ENCODE measurements at regions not wholly inside any gene's neighbourhood (a gene's known extent, or its start where the extent isn't known, plus 50 kb on each side); places are given as distances from the start of the nearest gene placed in this dataset.
"Not testable (repeated sequence)": the region's sequence is repeated elsewhere in the genome, so short reads cannot be mapped to it uniquely, and the experiment has no call there.

DNA sequence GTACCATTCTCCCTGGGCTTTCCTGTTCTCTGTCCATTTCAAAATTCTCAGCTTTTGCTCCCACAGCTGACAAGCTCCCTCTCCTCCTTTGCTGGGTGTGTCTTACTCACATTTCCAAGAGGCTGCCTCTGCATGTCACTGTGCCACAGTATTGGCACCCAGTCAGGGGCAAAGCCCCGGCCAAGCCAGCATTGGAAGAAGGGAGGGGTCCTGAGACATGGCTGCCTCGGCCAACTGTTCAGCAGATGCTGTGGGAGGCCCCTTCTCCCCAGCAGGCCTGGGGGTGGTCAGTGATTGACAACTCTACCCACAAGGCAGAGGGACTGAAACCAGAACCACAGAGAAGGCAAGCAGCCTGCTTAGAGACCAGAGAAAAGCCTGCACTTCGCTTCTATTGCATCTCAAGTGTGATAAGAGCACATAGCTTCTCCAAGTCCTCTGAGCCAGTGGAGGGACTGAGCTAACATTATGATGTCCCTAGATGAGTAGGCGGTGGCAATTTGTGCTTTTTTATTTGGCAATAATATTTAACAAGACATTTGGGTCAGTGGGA lies 294.1 kb downstream of the SIPA1L2 start:
- DNase-seq = no peak

DNA sequence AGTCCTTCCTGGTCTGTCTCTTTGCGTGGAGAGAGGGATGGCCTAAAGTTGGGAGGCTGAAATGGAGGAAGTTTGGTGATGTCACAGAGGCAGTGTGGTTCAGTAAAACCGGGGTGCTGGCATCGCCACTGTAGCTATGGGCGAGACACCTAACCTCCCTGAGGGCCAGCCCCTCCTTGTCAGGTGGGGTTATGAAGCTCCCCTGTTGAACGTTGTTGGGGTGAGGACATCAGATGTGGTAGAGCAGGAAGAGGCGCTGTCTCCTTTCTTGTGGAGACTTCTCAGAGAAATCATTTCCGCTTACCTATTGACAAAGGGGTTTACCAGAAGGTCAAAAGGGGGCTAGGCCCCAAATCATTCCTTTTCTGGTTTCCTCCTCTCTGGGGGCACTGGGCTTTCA lies 294.7 kb downstream of the SIPA1L2 start:
- no peak for DNase-seq

DNA sequence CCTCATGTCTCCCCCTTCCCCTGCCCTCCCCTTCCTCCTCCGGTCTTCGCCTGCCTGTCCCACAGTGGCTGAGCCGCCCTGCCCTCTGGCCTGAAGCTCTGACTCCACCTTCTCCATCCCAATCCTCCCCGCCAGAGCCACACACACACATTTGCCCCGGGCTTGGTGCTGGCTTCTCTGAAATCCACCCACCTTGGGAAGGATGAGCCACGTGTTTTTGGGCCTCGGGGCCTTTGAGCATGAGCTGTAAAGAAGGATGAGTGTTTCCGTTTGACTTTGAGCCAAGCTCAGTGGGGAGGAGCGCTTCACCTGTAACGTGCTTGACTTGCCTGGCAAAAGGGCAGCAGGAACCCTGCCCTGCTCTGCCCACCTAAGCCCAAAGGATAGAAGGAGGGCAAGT lies 295.1 kb downstream of the SIPA1L2 start:
- no peak for DNase-seq

DNA sequence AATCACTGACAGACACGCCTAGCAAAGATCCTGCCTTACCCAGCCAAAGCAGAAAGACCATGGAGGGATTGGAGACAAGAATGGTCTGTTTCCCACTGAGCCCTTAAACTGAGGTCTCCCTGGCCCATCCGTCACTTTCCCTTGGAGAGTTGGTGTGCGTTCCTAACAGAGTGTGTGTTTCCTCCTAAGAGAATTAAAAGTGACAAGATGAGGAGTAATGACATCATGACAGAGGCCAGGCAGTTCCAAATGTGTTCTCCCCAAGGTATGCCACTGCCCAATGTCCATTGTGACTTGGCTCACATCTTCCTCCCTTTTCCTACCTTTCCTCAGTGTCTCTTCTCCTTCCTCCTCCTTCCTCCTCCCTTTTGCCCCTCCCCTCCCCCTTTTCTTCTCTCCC lies 295.7 kb downstream of the SIPA1L2 start:
- no peak for DNase-seq

DNA sequence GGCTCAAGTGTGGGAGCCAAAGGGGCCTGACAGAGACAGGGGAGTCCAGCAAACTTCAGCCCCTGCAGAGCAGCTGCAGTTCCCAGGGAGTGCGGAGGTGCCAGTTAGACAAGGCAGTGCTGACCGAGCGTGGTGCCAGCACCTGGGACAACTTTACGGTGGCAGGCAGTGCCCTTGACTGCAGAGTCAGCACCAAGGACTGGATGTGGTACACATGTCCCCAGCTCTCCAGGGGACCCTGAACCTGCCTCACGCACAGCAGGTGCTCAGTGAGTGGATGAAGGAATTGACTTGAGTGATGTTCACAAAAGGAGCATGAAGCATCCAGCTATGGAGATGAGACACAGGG lies 296.5 kb downstream of the SIPA1L2 start:
- no peak for DNase-seq

DNA sequence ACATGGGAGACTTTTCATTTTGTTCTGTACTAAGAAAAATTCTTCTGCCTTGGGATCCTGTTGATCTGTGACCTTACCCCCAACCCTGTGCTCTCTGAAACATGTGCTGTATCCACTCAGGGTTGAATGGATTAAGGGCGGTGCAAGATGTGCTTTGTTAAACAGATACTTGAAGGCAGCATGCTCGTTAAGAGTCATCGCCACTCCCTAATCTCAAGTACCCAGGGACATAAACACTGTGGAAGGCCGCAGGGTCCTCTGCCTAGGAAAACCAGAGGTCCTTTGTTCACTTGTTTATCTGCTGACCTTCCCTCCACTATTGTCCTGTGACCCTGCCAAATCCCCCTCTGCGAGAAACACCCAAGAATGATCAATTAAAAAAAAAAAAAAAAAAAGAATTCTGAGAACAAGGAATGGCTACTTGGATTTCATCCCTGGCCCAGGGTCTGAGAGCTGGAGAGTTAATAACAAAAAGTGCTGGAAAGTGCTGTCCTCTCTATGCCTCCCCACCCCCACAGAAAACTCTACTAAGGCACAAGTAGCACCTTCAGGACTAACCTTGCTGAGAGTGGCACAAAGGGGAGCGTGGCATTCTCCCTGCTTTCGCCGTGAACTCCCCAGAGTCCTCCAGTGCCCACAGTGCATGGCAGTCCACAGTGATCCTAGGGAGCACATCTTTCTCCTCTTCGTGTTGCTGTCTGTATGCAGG lies 297.1 kb downstream of the SIPA1L2 start:
- not testable (repeated sequence) for DNase-seq

DNA sequence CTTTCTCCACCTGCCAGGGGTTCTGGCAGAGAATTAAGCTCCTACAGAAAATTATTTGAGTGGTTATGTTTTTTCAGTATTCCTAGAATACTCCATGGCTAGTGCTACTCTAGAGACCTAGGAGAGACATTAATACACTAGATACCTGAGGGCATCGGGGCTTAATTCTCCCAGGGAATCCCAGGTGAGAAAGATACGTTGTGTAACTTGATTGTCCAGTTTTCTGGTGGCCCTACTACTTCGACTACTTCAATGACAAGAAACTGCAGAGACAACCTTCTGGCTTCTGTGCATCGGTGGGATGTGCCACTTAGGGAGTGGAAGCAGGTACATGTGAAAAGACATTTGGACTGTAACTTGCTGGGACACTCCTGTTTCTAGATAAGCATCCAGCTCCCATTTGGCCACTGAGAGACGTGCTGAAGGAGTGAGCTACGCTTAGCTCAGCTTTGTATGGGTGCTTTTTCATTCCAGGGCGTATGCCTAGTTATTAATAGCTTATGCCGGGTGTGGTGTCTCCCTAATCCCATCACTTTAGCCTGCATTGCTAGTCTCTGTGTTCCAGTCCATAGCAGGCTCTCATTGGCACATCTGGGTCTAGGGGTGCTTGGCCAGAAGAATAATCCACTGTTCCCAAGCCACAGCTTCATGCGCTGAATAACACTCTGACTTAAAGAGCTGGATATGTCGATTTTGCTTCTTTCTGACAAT lies 300.7 kb downstream of the SIPA1L2 start:
- no peak for DNase-seq

DNA sequence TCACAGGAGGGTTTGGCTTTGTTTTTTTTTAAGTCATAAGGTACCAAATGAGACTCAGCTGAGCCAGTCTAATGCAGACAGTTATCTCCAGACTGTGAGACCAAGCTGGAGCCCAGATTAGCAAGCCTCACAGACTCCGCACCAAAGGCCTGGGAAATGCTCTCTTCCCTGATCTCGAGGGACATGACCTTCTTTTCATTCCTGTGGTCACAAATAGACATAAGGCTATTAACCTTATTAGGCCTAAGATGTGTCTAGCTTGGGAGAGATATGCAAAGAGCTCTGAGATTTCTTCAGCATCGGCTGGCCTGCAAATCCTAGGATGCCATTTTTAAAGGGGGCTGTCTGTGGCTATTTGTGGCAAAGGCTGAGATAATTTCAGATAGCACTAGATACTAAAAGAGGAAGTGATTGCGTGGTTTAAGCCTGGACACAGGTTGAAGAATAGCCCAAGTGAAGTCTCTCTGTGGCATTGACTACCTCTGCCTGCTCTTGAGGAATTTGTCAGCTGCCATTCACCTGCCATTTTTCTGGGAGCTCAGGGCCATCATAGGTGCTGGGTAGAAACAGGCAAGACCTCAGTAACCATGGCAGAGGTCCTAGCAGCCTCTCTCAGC lies 301.3 kb downstream of the SIPA1L2 start:
- no peak for DNase-seq

DNA sequence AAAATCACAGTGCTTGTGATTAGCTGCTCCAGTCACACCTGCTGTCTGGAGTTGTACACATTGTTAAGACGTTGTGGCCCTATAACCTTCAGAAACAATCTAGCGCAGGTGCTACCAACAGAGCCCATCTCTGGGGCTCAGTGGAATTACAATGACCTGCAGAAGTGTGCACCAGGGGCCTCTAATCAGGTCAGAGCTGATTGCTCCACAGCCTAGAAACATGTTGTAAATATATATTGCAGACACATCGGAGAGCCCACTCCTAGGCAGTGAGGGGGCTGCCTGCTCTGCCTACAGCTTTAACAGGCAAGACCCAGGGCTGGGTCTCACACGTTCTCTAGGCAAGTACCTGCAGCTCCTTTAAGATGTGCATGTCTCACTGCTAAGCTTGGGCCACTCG lies 302.0 kb downstream of the SIPA1L2 start:
- DNase-seq = no peak

DNA sequence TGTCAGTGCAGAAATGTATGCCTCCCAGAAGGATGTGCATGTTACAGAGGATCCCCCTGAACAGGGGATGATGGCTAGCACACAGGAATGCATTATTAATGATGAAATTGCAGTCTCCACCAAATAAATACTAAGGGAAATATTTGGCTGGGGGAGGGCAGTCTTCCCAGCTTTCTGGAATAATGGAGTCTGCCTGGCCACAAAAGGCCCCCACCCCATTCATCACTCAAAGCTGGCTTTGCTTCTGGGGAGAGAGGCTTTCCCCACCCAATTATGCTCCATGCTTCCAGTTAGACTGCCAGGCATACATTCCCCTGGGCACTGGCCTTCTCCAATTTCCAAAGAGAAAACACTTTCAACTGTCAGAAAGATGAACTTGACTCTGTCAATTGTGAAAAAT lies 302.7 kb downstream of the SIPA1L2 start:
- DNase-seq = no peak

DNA sequence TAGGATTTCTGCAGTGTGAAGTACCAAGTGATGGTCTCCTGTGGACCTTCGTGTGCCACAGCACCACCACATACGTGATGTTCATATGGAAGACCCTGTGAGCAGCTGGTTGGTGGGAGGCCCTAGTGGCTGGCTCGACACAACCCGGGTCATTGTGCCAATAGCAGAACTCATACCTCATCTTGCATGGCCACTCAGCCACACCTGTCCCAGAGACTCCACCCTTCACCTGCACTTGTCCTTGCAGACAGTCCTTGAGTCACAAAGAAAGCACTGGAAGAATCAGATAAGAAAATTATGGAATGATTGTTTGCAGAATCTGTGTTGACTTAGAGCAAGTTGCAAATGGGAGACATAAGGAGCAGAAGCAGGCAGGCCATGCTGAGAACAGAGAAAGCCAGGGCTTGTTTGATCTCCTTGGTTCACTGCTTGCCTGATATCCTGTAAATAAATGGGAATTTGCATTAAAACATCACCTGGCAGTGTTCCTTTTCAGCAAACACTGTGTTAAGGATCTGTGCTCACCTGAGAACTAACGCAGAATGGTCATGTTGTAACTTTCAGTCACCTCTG lies 307.7 kb downstream of the SIPA1L2 start:
- no peak for DNase-seq

DNA sequence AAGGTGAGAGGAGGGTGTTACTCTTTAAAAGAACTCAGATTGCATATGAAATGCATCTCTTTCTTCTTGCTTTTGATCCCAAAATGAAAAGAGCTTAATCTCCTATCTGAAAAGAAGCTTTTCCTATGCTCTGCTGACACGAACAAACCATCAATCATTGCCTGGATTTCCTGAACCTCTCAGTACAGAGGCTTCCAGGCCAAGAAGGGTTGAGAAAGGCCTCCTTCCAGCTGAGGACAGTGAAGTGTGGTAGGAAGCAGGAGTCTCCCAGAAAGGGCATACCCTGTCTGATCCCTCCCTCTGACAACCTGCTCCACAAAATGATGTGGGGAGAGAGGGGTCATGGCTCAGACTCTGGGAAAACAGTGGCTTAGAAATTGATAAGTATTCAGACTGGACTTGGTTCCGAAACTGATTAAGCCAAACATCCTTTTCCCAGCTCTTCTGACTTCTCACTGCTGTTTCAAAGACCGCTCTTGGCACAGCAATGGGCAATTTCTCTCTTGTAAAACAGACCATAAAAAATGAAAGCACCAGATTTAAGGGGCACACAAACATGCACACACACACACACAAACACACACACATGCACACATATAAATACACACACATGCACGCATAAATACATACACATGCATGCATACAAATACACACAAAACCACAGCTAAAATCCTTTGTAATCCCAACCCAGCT lies 310.3 kb downstream of the SIPA1L2 start:
- no peak for DNase-seq

DNA sequence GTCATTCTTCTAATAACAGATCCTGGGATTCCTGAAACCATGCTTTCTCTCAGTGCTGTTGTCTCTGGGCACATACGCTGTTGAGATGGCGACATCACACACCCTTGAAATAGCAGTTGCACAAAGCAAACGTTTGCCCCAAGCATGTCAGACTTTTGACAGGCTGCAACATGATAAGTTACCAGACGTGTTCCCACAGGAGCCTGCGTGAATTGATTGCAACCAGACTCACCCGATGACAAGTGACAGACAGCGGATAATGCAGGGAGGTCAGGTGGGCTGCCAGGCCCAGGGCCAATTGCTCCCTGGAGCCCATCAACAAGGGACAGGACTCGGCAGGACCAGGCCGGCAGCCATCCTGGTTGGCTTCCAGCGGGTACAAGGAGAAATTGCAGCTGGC lies 310.9 kb downstream of the SIPA1L2 start:
- no peak for DNase-seq

DNA sequence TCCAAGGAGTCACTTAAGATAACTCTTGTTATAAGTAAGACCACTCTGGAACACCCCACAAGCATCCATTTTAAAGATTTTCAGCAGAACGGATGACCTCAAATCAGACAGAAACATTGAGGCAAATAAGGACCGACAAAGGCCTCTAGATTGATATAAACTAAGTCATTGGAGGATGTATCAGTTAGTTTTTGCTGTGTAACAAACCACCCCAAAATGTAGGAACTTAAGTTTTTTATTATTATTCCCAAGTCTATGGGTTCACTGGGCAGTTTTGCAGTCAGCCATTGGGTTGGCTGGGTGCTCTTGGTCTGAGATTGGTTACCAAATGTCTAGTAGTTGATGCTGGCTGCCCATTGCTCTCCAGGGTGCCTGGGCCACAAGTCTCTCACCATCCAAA lies 311.8 kb downstream of the SIPA1L2 start:
- no peak for DNase-seq

DNA sequence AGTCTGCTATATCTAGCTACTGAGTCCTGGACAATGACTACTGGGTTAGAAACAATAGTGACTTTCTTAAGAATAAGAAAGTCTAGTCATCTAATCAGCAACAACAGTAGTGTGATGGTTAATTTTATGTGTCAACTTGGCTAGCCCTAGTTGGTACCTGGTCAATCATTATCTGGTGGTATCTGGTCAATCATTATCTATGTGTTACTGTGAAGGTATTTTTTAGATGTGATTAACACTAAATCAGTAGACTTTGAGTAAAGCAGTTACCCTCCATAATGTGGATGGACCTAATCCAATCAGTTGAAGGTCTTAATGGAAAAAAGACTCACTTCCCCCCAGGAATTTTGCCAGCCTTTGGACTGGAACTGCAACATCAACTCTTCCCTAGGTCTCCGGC lies 312.6 kb downstream of the SIPA1L2 start:
- no peak for DNase-seq

DNA sequence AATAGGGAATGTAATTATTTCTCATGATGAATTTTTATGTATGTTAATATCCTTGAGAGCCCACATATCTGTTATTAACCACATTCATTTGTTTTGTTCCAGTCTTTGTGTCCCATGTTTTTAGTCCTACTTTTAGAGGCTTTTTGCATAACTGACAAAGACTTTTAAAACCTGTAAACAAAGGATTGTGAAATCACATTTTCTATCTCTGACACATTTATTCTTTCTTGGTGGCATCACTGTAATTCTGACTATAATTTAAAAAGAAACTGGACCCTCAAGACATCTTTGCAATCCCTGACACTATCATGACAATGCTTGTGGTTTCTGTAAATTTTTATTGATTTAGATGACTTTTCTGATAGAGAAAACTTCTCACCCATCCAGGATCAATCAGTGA lies 313.1 kb downstream of the SIPA1L2 start:
- DNase-seq = no peak

DNA sequence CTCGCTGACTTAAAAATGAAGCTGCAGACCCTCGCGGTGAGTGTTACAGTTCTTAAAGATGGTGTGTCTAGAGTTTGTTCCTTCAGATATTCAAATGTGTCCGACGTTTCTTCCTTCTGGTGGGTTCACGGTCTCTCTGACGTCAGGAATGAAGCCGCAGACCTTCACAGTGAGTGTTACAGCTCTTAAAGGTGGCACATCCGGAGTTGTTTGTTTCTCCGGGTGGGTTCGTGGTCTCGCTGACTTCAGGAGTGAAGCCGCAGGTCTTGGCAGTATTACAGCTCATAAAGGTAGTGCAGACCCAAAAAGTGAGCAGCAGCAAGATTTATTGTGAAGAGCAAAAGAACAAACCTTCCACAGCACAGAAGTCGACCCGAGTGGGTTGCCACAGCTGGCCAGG lies 316.1 kb downstream of the SIPA1L2 start:
- DNase-seq = not testable (repeated sequence)

DNA sequence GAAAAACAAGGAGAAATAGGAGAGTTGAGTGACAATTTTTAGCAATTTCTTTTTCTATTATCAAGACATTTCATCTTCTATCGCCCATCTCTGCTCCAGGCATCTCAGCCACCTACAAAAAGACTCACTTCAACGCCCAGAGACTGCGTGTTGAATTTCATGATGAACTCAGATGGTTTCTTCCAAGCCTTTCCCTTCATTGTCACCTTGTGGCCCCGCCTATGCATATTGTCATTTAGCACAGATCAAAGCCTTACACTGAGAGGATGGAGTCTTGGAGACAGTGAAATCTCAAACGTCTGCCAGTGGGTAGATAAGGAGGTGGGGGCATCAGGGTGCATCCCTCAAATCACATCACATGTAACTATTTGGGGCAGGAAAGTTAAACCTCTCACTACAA lies 319.4 kb downstream of the SIPA1L2 start:
- DNase-seq = no peak

DNA sequence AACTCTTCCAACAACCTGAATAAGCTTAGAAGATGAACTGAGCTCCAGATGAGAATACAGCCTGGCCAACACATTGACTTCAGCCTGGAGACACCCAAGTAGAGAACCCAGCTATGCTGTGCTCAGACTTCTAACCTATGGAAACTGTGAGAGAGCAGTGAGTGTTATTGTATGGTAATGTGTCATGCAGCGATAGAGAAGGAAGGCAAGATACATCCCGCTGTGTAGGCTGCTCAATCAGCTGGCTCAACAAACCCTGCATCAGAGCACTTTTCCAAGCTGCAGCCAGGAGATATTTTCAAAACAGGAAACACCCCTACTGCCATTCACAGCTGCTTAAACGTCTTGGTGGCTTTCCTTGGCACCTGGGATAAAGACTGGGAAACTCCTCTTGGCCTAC lies 321.3 kb downstream of the SIPA1L2 start:
- DNase-seq = no peak

DNA sequence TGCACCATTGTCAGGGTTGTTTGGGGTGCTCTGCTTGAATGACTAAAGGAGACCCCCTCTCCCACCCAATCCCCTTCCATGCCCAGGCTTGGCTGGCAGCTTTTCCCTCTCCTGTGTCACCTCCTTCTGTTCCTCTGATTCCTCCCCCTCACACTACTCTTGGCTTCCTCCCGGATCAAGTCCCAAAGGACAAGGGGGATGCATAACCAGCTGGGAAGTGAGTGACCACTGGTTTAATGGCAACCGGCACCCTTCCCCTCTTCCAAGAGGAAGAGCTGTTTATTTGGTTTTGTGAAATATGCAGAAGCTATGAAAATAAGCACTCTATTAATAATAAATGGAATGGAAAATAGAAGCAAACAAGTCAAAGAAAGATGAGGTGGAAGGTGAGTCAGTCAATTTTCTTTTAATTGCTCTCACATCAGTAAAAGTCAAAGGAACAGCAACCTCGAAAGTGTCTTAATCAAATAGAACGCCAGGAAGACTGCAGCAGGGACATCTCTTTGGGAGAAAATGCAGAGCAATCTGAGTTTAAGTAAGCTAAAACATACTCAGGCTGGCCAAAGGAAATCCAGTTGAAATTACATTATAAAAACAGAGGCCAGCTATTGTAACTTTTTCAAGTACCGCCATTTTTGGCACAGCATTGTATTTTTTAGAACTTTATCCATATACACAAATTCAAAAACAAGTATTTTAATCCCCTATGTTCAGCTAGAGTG lies 322.5 kb downstream of the SIPA1L2 start:
- DNase-seq = no peak

DNA sequence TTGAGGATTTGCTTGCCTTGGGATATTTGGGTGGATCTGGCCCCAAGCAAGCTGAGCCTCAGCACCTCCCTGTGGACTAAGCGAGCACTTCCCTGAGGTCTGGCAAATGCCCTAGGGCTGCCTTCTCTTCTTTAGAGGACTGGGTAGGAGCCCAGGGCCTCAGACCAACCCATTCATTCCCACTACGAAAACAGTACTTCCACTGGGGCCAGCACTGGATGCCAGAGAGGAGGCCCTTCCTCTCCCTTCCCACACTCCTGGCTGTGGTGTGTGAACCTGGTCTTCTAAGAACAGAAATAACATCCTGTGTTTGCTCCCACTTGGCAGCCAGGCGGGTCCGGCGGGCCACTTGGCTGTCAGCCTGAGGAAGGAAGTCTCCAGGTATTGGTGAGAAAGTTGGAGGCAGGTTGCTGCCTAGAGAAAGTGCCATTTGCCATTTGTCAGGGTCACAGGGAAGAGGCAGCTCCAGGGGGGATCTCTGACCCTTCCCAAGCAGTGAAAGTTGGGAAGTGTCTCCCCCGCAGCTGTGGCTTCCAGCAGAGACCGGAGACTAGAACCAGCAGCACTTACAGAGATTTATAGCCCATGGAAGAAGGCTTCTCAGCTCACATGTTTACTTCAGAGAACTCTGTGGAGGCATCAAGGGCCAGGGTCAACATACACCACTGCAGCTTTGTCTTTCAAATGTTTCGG lies 323.5 kb downstream of the SIPA1L2 start:
- no peak for DNase-seq

DNA sequence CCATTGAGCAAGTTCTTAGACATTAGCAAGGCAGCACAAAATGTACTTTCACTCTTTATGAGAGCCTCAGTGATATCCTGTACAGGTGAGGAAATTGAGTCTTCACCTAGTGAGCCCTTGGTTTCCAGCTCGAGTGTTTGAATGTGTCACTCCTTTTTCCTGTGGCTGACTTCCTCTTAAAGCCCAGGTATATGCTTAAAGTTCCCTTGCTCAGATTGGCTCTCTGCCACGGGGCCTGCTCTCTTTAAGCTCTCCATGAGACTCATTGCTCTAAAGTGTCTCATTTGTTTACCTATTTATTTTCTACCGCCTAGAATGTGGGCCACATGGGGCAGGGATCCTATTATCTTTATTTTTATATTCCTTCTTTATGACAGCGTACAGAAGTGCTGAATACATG lies 324.9 kb downstream of the SIPA1L2 start:
- no peak for DNase-seq

Data from inflammatory macrophage treated with lipopolysaccharide for 4 hours (primary cell).